AG09309 (cell line): ENCODE measurements at regions not wholly inside any gene's neighbourhood (a gene's known extent, or its start where the extent isn't known, plus 50 kb on each side); places are given as distances from the start of the nearest gene placed in this dataset.

Source experiments
- DNase-seq: peaks from one replicate; pipeline ENCODE4 v3.0.0-alpha.2; 2010; ENCODE audit warnings: low read depth
- H3K4me3 ChIP-seq: 2 replicates; pipeline ENCODE4 v1.5.1; 2011; ENCODE audit warnings: mild to moderate bottlenecking, low read depth, low read length, moderate library complexity; ENCODE audit not compliant: control insufficient read depth
- CTCF ChIP-seq: IDR thresholded peaks from 2 replicates; pipeline ENCODE4 v1.5.1; 2011; ENCODE audit warnings: mild to moderate bottlenecking, low read depth, low read length, inconsistent platforms; ENCODE audit not compliant: insufficient read depth, control insufficient read depth; ENCODE audit errors: missing control alignments

GRCh38 chr10:60465801-60466200 is 76.1 kb upstream of the ANK3 start:
- no peak for TF ChIP-seq CTCF
- no peak for DNase-seq
- H3K4me3 ChIP-seq = no peak overlapping the region

- TF ChIP-seq CTCF = no peak
These were observed 75.0 kb upstream of the ANK3 start for GRCh38 chr10:60464659-60465058.

GRCh38 chr10:60463746-60464145 is 74.1 kb upstream of the ANK3 start:
- no peak overlapping the region for H3K4me3 ChIP-seq
- DNase-seq = no peak
- no peak for TF ChIP-seq CTCF

More at GRCh38 chr10:60464659-60465058, 75.0 kb upstream of the ANK3 start:
- H3K4me3 ChIP-seq = no peak overlapping the region
- DNase-seq = no peak

GRCh38 chr10:60461688-60462087 is 72.0 kb upstream of the ANK3 start:
- no peak overlapping the region for H3K4me3 ChIP-seq
- no peak for DNase-seq
- TF ChIP-seq CTCF = no peak

- H3K4me3 ChIP-seq = no peak overlapping the region
- no peak for DNase-seq
- no peak for TF ChIP-seq CTCF
These were observed 70.2 kb upstream of the ANK3 start for GRCh38 chr10:60459701-60460457.

- no peak for TF ChIP-seq CTCF
- H3K4me3 ChIP-seq = no peak overlapping the region
- no peak for DNase-seq
These were observed 66.4 kb upstream of the ANK3 start for GRCh38 chr10:60456053-60456452.
